GM12874 (cell line): ENCODE measurements at regions not wholly inside any gene's neighbourhood (a gene's known extent, or its start where the extent isn't known, plus 50 kb on each side); places are given as distances from the start of the nearest gene placed in this dataset.

ENCODE experiments used
- CTCF ChIP-seq: IDR thresholded peaks from 2 replicates; pipeline ENCODE4 v1.5.1; 2011; ENCODE audit warnings: low read depth, mild to moderate bottlenecking, control low read depth, low read length, moderate library complexity; ENCODE audit not compliant: insufficient read depth

DNA sequence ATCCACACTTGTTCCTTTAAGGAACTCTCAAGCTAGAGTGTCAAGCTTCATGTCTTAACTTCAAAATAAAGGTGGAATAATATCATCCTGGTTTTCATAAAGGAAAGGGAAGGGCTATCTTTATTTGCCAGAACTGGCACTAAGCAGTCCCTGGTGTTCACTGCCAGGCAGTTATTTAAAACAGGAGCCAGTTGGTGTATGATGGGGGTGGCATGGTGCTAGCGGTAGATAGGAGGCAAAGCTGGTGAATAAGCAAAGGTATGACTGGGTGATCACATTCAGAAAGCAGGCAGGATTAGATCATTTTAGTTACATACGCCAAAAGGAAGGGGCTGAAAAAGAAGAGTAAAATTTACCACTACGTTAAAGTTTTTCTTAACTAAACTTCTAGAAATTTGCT is 776.3 kb downstream of the BCL11A start:
- TF ChIP-seq CTCF, result no peak

- TF ChIP-seq CTCF, result no peak
Measured at GRCh38 chr2:59776726-59777008, 776.8 kb downstream of the BCL11A start.

- no peak for TF ChIP-seq CTCF
Measured at GRCh38 chr2:59774821-59775433, 778.5 kb downstream of the BCL11A start.

DNA sequence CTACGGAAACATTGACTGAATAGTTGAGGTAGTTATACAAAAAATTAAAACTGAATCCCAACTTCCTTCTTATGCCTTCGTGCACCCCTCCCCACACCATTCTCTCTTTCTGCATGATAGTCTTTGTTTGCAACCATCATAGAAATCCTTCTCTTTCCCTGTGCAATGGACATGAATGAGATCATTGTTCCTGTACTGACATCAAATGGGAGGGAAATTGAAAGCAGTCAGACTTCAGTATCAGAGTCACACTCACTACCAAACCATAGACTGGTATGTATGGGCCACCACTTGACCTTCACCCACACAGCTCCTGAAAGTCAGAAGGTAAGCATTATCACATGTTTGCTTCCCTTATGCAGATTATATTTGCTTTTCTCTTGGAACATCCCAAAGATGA is 782.8 kb downstream of the BCL11A start:
- TF ChIP-seq CTCF, result no peak

- TF ChIP-seq CTCF, result no peak
Measured at GRCh38 chr2:59761966-59762365, 791.5 kb downstream of the BCL11A start.

- TF ChIP-seq CTCF, result no peak
Measured at GRCh38 chr2:59756150-59756549, 797.3 kb downstream of the BCL11A start.

DNA sequence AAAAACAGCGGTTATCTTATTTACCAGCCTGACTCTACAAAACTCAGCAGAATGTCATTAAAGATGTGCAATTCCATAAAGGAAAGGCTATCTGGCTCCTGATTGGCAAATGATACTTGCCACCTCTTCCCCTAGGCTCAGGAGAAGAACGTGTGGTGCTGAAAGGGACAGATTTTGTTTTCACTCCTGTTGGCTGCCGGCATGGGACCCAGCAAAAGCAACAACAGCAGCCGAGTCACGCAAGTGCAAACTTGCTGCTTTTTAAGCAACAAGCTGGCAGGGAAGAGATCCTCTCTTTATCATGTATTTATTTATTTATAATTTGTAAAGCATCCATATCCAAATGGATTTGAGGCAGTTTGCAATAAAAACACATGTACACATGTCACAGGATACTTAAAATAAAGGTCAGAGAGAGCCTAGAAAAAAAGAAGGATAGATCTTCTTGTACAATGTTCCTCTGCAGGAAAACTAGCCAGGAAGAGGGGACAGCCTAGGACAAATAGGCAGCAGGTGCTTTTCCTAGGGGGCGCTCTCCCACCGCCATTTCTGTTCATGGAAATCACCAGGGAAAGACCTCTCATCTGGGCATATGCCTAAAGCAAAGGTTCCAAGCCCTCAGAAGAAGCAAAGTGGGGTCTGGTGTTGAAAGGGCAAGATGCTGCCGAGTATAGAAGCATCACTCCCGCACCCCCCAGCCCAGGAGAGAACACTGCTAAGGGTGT is 799.3 kb downstream of the BCL11A start:
- TF ChIP-seq CTCF, result no peak
